Stimulated activated CD4-positive, alpha-beta T cell treated with anti-CD3 and anti-CD28 coated beads, Interleukin-4, amount 100 ng/mL, for 4 hours (primary cell): ENCODE measurements at regions not wholly inside any gene's neighbourhood (a gene's known extent, or its start where the extent isn't known, plus 50 kb on each side); places are given as distances from the start of the nearest gene placed in this dataset.

ENCODE experiments used
- DNase-seq, 2 experiments: peaks; one replicate each; pipeline ENCODE4 v3.0.0-alpha.2; 2020

- no peak for DNase-seq
These were observed 114.9 kb upstream of the FAM9B start for GRCh38 chrX:9148615-9149399.

DNA sequence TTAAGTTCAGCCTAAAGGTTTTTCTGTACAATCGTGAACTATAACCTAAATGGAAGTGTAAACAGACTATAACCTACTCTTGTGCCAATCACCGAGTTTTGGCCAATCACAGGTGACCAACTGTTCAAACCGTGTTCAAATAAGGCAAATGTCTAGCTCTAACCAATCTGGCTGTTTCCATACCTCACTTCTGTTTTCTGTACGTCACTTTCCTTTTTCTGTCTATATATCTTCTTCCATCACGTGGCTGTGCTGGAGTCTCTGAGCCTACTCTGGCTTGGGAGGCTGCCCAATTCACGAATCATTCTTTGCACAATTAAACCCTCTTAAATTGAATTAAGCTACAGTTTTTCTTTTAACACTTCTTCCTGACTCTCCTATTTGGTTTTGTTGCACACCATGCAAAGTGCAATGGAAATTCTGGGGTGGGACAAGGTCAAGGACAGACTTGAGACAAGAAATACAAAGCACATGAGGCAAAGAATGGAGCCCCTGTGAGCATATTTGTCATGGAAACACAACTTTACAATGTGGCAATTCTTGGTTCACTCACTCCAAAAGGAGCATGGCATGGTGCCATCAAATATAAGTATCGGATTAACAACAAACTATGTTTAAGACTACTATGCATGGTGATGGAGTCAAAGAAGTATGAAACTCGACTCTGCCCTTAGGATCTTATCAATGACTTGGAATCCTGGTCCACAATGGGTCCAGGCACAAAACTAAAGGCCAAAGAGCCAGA lies 115.7 kb upstream of the FAM9B start:
- no peak for DNase-seq

GRCh38 chrX:9151772-9152307 lies 117.9 kb upstream of the FAM9B start:
- no peak for DNase-seq

- DNase-seq = no peak
These were observed 119.4 kb upstream of the FAM9B start for GRCh38 chrX:9153300-9153699.

GRCh38 chrX:9158611-9159010 lies 124.7 kb upstream of the FAM9B start:
- no peak for DNase-seq

DNA sequence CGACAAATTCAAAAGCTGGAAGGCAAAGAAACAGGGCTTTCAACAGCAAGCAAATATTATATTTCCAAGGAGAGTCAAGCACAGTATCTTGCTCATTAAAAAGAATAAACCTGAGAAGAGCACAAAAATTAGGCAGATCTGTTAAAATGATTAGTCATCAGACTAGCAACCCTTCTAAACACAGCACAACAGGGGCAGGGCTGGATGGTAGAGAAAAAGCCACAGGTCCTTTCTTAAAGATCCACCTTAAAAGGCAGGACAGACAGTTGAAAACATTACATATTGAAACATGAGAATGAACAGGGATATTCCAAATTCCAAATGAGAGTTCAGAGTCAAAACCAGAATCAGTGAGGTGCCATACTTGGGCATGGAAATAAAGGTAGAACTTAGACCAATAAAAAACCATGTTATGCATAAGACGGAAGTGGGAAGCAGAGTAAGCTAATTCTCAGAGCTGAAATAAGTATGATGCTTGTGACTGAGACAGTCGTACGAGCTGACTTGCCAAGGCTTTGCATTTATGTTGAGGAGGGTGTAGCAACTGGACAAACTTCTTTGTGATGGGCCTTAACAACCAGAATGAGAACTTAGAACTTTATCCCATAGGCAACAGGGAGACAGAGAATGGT lies 126.9 kb upstream of the FAM9B start:
- no peak for DNase-seq

DNA sequence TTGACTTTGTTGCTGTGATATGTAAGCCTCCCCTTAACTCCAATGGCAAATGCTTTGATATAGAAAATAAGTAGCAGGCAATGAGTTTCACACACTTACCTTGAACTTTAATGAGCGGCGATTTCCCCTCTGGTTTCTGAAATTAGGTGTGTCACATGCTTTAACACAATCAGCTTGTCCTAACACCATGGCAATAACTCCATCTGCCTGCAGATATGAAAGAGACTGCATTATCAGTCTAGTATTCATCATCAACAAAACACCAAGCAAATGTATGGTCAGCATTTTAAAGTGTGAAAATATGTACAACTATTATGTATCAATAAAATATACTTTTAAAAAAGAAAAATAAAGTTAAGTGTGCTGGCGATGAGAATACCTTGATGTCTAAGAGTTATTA lies 128.8 kb upstream of the FAM9B start:
- no peak for DNase-seq

DNA sequence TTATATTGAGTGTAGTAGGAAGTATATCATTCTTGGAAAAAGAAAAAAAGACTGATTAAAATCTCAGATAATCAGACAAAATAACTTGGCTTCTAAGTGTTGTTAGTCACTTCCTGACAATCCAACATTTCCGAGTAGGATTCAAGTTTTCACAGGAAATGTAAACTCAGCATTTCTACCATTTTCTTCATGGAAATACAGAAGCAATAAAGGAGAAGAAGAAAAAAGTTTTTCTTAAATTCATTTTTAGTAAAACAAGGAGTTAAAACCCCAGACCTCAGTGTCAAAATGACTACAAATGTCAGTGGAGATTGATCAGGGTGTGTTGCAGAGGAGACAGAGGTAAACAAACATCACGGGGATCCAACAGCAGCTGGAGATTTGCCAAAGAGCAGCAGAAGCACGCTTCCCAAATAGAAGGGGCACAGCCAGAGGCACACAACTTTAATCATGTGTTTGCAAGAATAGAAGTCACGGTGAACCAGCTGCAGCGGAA lies 129.3 kb upstream of the FAM9B start:
- DNase-seq = no peak

- no peak for DNase-seq
These were observed 130.2 kb upstream of the FAM9B start for GRCh38 chrX:9164086-9164485.

DNA sequence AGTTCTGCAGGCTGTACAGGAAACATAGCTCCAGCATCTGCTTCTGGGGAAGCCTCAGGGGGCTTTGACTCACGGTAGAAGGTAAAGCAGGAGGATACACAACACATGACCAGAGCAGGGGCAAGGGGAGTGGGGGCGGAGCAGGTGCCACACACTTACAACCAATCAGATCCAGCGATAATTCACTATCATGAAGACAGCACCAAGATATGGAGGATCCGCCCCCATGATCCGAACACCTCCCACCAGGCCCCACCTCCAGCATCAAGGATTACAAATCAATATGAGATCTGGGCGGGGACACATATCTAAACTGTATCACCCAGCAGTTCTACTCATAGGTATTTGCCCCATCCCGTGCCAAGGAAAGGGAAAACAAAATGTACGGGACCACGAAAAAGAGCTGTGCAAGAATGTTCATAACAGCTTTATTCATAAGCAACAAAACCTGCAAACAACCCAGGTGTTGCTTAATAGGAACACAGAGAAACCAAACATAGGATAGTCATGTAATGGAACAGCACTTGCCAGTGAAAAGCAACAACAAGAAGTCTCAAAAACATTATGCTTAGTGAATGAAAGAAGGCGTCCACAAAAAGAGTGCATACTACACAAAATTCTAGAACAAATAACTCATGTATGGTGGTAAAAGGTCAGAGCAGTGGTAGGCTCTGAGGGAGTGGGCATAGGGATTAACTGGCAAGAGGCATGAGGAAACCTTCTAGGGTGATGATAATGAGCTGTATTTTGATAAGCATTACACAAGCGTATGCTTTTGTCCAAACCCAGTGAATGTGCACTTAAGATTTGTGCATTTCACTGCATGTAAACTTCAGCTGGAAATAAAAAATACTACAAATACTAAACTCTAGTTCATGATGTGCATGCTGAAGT lies 130.9 kb upstream of the FAM9B start:
- DNase-seq = no peak

DNA sequence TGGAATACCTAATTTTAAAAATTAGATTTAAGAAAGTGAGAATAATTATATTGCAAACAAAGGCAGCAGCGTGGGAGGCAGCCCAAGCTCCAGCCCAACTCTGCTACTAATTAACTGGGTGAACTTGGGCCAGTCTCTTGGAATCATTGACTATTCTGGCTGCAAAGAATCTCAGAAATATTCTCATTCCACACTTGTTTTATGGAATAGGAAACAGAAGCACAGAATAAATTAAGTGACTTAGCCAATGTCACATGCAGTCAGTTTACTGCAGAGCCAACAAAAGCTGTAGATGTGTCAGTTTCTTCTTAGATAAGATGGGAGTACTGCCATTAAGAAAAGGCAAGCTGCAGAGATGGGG lies 132.6 kb upstream of the FAM9B start:
- no peak for DNase-seq

DNA sequence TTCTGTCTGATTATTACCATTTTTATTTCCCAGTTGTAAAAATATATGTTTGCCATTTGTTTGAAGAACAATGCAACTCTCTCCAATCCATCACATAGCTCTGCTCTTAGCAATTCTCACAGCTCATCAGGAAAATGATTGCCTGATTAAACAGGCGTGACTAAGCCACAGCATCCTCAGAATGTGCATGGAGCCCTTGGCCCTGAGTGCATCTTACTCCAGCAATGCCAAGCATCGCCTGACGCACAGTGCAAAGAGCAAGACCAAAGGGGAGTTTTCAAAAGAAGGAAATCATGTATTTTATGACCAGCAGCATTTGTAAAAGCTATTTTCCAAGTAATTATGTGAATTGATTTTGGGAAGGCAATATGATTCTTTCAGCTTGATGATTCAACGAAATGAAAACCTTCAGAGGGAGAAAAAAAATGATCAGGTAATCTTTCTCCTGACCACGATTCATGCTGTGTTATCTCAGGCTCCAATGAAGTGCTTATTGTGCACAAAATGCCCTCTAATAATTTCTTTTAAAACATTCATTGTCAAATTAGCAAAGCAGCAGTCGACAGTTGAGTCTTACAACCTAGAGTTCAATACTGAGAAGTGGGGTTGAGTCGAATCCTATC lies 138.0 kb upstream of the FAM9B start:
- DNase-seq = no peak

- no peak for DNase-seq
These were observed 138.5 kb upstream of the FAM9B start for GRCh38 chrX:9172464-9172850.

DNA sequence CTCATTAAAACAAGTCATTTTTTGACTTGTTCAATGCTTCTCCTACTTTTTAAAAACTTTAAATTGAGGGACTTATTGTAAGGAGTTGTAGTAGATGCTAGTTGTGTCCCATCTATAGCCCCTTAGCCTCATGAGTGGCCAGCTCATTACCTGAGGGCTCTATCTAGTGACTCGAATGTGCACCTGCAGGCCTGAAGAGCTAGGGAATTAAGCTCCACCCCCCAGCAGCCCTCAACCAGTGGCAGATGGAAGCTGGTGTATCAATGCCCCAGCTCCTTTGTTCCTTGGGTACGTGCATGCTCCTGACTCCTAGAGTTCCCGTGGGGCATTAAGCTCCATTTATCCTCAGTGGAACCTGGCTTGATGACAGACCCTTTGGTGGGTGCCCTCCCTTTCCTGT lies 146.7 kb upstream of the FAM9B start:
- no peak for DNase-seq

DNA sequence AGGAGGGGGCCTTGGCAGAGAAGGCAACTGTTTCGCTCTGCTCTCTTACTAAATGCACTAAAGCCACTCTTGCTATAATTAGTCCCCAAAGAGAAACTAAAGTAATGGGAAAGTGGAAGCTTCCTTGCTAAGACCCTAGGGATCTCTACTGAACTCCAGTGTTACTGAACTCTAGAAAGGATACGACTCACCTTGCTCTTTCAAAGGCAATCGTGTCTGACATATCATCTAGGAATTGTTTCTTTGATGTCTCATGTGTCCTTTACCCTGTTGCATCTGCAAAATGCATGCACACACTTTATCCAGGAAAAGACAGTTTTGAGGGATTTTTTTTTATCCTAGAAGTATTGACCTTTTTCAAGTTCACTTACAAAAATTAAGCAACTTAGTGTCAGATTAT lies 148.1 kb upstream of the FAM9B start:
- no peak for DNase-seq

DNA sequence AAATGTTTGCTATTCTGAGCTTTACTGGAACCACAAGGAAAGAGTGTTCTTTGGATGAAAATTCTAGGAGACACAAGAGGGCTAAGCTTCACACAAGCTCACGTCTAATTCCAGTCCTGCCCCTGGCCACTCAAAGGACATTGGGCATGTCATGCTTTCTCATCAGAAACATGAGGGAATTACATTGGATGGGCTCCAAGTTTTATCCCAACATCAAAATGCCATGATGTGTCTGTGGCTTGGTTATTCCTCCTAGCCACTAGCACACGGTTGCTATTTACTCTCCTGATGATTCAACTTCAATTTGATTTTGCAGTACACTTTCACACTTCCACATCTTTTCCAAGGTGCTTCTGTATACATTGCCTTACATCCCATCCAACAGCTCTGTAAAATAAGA lies 149.6 kb upstream of the FAM9B start:
- no peak for DNase-seq

DNA sequence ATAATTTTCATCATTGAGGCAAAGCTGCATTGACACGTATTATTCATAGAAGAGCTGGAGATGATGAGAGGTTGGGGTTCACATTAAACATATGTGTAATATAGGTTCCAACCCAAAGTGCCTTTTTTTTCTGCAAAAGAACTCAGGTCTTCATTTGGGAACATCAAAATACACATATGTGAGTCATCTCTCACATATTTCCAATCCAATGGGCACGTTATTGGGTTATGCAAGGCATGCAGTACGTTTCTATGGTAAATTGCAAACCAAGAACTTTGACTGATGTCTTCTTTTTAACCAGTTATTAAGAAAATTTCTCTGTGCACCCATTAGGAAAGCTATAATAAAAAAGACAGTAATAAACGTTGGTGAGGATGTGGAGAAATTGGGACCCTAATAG lies 150.3 kb upstream of the FAM9B start:
- DNase-seq = no peak

- no peak for DNase-seq
These were observed 154.2 kb upstream of the FAM9B start for GRCh38 chrX:9188117-9188516.

- DNase-seq = no peak
These were observed 155.4 kb upstream of the FAM9B start for GRCh38 chrX:9189286-9189685.

- DNase-seq = no peak
These were observed 157.5 kb upstream of the FAM9B start for GRCh38 chrX:9191392-9191791.

GRCh38 chrX:9195199-9195880 lies 161.4 kb upstream of the FAM9B start:
- DNase-seq = no peak
